ENCODE measurements at regions not wholly inside any gene's neighbourhood (a gene's known extent, or its start where the extent isn't known, plus 50 kb on each side); places are given as distances from the start of the nearest gene placed in this dataset.

GRCh38 chr13:58547419-58547818 lies 915.9 kb downstream of the PCDH17 start:
- no peak for TF ChIP-seq FOXM1 (CRISPR knock-in tag; IDR thresholded peaks at IDR 0.05)
- no peak for TF ChIP-seq RFX5 (IDR thresholded peaks at IDR 0.05; ENCODE audit: low read depth, low read length)
- no peak for TF ChIP-seq PHF20 (CRISPR knock-in tag; IDR thresholded peaks at IDR 0.05)
- TF ChIP-seq SATB2 (CRISPR knock-in tag; IDR thresholded peaks at IDR 0.05): no peak
- no peak for TF ChIP-seq RNF219 (CRISPR knock-in tag; IDR thresholded peaks at IDR 0.05)
- no peak for TF ChIP-seq IKZF1 (IDR thresholded peaks at IDR 0.05)
- no peak for TF ChIP-seq SUZ12 (IDR thresholded peaks at IDR 0.05; ENCODE audit: low read depth, low read length)
- TF ChIP-seq ZFP36 (IDR thresholded peaks at IDR 0.05; ENCODE audit: borderline replicate concordance, low read depth, low read length, partially characterized antibody): no peak
- no peak for TF ChIP-seq ZNF766 (CRISPR knock-in tag; IDR thresholded peaks at IDR 0.05; ENCODE audit: borderline replicate concordance)
- no peak for TF ChIP-seq HNF1A (IDR thresholded peaks at IDR 0.05; ENCODE audit: low read depth)
- TF ChIP-seq HNF1A (CRISPR knock-in tag; IDR thresholded peaks at IDR 0.05; ENCODE audit: borderline replicate concordance): no peak
- no peak for TF ChIP-seq ZNF567 (CRISPR knock-in tag; IDR thresholded peaks at IDR 0.05; ENCODE audit: borderline replicate concordance)
- TF ChIP-seq ZNF382 (CRISPR knock-in tag; IDR thresholded peaks at IDR 0.05; ENCODE audit: borderline replicate concordance): no peak
- TF ChIP-seq TBL1XR1 (IDR thresholded peaks at IDR 0.05; ENCODE audit: borderline replicate concordance, low read length, partially characterized antibody): no peak
- TF ChIP-seq EP300 (IDR thresholded peaks at IDR 0.05; ENCODE audit: low read depth in 2 of 2, low read length in 2 of 2): no peak
- no peak for TF ChIP-seq EP300 (CRISPR knock-in tag; IDR thresholded peaks at IDR 0.05; ENCODE audit: borderline replicate concordance)

All from HepG2 (cell line).